ENCODE measurements at regions not wholly inside any gene's neighbourhood (a gene's known extent, or its start where the extent isn't known, plus 50 kb on each side); places are given as distances from the start of the nearest gene placed in this dataset.

DNA sequence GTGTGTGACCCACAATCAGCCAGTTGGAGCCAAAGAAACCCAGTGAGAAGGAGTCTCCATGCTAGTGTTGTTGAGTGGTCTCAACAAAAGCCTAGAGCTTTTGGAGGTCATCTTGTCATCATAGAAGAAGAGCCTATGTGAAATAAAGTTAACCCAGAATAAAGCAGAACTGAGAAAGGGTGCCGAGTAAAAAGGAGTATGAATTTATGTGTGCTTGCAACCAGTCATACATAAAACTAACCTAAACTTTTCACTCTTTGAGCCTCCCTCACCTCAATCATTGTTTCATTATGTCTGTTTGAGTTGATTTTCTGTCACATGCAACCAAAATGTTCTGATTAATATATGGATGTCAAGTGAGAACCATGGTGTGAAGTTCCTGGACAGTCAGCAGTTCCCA, 599.3 kb upstream of the ZEB2 start:
- no peak for DNase-seq

DNA sequence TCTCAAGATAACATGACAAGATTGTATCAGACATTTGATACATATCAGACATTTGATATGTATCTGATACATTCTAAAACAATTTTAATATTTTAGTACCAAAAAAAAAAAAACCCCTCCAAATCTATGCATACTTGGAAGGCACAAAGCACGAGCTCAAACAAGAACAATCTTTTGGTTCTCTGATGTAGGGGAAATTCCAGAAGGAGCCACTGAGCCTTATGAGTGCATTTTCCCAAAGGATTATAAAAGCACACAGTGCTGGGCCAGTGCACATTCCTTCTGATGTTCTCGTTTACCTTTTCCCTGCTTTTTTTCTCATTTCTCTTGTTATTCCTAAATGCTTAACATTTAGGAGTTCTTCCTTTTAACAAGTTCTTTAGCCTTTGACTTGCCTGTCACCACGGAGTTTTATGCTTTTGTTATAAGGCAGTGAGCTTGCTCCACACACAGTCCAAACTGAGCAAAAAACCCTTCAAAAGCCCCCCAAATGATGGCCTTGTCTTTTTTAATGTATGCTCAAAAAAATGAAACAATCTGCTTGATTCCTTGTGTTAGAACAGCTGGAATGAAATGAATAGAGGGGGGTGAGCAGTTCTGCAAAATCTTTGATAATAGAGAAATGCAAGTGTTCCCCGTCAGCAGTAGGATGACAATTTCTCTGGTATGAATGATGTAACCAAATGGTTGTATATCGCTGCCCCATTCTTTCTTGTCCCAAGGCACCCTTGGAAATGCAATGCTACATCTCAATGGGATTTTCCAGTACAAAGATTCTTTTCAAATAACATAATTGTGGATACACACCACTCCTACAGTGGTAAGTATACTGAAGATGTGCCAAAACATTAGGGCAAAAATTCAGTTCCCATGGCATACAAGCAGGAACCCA, 597.2 kb upstream of the ZEB2 start:
- no peak for DNase-seq

DNA sequence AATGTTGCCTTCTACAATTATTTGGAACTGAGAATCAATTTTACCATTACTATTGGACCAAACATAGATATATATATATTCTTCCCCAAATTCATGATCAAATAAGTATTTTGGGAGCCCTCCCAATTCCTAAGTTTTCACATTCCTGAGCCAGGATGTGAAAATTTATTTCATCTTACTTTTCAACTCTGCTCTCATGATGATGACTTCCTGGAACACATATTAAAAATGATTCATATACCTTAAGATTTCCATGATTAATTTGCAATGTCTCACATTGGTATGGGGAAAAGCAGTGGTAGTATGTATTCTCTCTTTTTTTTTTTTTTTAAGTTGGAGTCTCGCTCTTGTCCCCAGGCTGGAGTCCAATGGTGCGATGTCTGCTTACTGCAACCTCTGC, 596.1 kb upstream of the ZEB2 start:
- no peak for DNase-seq

DNA sequence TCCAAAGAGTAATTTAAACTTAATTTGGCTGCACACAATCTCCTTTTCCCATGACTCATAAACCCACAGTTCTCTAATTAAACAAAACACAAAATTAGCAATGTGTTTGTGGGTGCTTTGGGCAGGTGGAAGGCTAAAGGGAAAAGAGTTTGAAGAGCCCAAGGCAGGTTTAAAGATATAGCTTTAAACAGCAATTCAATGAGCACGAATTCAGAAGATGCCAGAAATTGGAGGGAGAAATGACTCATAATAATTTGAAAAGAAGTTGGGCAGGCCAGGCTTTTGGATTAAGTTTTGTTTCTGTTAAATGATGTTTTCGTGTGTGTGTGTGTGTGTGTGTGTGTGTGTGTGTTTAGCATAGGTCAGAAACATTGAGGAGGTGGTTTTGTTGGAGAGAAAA, 594.8 kb upstream of the ZEB2 start:
- no peak for DNase-seq

DNA sequence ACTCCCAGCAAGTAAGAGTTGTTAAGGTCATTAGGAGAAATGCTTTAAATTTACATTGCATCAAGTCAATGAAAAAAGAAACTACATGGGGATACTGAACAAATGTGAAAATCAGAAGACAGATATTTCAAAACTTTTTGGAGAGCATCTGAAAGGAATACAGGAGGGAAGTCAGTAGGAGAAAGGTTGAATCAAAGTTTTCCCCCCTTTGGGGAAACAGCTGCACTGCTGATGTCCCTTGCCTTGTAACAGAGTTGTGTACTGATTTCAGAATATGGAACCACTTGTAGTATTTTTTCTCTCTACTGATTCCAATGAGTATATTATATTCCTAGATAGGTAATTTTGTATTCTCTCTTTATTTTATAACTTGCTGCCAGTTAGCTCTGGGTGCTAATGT, 592.5 kb upstream of the ZEB2 start:
- no peak for DNase-seq

DNA sequence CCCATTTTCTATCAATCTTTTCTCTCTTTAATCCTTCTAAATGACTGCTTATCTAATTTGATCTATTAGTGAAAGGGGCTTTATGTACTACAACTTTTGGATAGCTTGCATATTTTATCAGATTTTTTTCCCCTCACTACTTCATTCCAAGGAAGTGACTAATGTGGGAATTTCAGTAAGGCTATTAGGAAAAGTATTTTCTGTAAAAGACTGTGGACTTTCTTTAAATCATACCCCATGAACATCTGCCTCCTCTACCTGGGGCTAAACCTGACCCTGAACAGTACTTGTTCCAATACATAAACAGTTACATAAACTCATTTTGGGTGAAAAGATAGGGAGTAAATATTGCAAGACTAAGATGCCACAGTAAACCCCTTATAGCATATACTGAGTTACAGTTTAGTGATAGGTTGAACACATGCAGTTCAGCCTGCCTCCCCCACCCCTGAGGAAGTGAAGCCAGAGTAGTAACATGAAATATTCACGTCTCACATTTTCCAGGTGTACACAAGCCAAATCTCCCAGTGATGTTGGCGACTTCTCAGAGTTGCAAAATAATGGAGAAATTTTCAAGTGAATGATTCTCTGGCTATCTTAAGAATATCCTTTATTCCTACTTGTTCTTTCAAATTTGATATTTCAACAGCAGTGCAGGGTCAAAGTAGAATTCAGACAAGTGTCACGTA, 590.9 kb upstream of the ZEB2 start:
- DNase-seq, result no peak

DNA sequence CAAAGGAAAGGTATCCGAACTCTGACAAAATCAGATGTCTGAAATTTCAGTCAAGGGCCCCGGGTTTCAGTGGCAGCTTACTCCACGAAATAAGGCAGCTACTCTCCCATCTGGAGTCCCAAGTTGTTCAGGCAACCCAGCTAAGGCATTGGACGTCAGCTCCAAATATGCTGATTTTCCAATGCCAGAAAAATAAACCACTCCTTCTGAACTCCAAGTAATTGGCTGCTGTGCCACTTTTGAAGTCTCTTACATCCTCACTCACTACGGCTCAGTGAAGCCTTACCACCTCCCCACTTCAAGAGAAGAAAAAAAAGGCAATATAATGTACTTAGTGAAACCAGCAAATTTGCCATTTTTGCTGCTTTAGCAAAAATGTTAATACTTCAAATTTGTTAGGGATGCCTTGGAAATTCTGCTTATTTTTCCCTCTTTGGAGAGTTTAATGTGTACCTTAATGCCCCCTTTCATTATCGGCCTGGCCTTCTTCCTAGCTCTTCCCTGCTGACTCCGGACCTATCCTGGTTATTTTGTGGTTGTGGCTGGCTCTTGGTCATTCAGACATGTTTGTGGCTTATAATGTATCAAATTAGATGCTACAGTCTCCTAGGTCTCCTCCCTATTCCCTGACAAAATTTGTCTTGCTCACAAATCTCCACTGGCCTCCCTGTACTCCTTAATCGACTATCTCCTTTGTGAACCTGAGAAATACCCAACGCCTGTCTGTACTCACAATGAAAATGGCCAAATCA, 589.2 kb upstream of the ZEB2 start:
- DNase-seq, result no peak

DNA sequence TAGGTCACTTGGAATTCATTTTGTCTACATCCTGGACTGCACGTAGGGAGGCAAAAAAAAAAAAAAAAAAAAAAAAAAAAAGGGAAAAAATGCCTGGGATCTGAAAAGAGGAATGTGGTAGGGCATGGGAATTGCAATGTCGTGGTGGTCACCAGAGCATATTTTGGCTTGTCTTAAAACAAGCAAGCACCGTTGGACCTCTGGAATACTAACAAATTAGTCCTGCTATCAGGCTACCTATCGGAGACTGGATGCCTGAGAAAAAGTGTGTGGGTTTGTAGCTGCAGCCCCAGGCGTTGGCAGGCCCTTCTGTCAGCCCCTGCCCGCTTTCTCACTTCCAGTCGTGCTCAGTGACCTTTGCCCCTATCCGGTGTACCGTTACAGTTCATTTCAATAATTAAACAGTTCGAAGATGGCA, 588.5 kb upstream of the ZEB2 start:
- no peak for DNase-seq

DNA sequence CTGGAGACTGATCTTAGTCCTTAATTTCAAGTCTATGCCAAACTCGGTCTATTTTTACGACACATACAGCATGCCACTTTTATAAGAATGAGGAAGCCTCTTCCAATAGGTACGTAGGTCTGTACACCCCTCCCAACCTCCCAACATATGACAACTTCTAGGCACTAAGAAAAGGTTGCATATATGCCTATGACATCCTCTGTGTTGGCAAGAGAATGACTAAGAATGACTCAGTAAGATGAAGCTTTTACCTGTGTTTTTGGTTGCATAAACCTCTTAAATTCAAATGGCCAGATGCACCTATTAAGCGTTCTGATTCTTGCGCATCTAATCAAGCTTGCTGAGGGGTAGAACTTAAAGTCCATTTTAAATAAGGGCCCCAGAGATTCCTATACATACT, 586.4 kb upstream of the ZEB2 start:
- DNase-seq, result no peak

DNA sequence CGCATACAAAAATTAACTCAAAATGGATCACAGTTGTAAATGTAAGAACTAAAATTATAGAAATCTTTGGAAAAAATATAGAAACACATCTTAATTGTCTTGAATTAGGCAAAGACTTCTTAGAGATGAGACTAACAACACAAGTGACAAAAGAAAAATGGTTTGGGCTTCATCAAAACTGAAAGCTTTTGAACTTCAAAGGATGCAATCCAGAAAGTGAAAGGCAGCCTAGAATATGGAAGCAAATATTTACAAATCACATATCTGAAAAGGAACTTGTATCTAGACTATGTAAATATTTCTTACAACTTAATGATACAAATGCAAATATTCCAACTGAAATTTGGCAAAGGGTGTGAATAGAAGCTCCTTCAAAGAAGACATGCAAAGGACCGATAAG, 582.8 kb upstream of the ZEB2 start:
- DNase-seq, result no peak

DNA sequence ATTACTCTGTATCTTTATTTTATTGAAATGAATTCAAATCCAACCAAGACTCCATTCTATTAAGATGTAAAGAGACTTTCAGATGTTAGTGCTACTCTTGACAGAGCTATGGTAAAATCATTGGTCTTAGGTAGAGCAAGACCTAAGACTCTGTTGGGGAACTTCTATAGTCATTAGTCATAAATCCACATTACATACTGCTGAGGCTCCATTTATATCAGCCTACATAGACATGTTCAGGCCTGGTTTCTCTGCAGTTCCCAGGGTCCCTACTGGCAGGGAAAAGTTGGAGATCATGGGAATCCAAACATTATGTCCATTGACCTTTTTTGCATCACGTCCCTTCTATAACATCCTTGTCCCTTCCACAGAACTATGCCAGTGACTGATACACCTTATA, 580.4 kb upstream of the ZEB2 start:
- no peak for DNase-seq

DNA sequence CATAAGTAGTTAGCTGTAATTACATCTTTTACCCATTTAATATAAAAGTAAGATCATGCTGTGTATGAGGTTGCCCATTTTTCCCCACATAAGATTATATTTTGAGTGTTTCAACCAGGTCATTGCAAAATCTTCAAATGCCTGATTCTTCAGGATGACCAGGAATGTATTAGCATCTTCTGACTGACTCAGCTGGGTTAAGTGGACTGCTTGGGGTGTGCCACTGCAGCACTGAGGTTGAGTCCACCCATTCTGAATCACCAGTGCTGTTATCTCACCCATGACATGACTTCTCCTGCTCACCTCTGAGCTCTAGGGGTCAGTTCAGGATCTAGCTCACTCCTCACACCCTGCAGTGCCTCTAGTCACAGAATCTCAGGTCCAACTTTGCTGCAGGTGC, 576.7 kb upstream of the ZEB2 start:
- DNase-seq, result no peak

DNA sequence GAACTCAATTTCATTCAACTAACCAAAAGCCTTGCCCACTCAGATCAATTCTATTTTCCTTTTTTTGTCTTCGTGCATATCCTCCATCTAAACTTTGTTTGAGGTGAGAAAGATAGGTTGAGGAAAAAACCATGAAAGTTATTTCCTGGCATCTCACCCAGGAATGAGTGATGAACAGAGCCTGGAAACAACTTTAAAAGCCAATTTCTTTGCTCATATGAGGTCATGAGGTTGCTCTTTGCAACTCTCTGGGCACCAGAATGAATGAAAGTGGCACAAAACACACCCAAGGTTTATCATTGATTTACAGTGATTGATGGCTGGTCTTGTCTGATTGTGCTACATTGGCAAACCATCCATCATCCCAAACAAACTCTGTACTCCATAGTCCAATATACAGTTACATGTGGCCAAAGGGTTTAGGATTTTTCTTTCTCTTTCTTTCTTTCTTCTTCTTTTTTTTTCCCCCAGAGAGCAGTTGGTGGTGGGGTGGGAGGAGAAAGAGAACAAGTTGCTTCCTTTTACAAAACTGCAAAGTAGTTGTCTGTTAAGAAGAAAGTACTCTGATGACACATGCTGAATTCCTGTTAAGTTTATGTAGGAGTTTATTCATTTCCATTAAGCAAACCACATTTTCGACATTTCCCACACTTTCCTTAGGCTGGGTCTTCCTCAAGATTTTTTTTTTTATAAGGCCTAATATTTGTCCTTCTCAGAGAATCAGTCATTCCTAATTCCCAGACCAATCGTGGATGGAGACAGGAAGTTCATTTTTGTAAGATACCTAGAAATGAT, 575.9 kb upstream of the ZEB2 start:
- DNase-seq, result no peak

DNA sequence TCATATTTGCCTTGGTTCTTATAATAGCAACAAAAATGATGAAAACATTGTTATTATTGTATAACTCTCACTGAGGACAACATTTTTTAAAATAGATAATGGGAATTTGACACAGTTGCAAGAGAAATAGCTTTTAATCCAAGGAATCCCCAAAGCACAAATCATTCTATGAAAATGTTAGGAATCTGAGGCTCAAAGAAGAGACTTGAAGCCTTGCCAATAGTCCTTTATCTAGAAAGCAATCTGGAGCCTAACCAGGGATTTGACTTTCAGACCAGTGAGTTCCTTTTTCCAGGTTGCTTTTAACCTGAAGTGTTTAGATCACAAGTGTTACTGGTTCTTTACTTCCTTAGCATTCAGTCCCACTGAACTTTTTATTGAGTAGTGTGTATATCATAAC, 574.5 kb upstream of the ZEB2 start:
- no peak for DNase-seq

DNA sequence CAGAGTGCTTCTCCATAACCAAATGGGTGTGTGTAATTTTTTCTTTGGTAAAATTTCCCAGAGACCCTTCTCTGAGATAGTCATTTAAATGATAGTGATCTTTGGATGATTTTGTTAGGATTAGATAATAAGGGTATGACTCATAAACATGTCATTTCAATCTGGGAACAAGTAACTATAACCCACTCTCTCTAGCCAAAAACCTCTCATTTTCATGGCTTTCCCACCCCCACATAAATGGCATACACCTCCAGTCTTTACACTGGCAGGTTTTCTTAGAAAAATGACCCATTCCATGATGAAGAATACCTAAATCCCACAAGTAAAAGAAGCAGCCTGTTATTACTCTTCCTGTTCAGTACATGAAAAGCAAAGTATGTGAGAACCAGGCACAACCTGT, 572.0 kb upstream of the ZEB2 start:
- no peak for DNase-seq

DNA sequence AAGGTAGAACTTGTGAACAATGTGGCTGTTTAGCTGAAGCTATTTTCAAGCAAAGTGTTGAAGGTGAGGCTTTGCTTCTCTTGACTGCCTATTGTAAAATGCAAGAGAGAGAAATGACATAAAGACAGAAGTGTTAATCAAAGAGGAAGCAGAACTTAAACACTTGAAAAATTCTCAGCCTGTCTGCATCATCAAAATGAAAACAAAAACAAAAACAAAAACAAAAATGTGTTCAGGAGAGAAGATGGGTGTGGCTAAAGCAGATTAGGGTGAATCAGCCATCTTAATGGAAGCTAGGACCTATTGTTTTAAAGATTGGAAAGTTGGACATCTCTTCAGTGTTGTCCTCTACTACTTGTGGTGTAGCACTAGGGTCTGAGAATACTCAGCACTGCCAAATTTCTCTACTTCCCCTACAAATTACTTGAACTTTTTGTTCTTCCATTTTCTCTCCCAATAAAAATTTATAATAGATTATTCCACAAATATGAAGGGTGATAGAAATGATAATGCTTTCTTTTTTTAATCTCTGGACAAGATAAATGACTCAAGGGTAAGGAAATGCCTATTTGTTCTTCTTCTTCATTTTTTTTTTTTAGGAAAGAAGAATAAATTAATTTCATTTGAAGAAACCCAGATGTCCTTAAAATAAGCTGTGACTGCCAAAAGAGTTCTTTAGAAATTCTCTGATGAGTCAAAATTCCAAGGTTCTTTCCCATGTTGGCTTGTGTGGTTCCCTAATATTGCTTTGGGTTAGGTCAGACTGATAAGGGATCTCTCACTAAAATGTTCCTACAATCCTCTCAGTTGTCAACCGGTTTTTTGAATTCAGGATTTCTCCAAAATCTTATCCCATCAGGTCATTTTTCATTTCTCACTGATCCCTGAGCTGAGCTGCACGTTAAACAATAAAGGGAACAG, 571.2 kb upstream of the ZEB2 start:
- DNase-seq, result no peak

DNA sequence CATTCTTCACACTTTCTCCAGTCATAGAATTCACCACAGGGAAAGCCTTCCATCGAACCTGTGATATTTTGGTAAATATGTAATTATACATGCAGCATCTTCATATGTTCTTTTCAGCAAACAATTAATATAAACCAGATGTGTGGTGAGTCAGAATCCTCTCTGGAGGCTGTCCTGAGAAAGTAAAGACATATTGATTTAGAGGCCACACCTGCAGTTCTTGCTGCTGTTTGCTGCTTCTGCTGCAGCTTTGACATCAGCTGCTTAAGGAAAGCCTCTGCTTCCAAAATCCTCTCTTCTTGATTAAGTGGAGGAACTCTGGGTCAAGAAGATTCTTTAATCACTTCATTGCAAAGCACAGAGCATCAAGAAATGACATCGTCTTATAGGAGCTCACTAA, 568.8 kb upstream of the ZEB2 start:
- no peak for DNase-seq

DNA sequence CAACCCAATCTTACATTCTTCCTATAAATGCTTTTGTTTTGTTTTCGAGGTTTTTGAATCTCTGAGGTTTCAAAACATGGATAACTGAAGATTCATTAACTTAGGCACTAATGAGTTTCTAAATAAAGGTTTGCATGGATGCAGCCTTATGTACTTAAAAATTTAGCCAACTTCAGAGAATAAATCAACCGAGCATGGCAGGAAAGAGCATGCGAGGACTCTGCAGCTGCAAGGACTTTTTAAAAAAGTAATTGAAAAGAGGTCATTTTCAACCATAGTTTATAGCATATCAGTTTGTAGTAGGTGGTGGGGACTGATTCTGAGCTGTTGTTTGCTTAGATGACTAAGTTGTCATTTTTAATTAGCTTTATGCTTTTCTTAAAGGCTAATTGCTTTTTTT, 567.0 kb upstream of the ZEB2 start:
- DNase-seq, result no peak

DNA sequence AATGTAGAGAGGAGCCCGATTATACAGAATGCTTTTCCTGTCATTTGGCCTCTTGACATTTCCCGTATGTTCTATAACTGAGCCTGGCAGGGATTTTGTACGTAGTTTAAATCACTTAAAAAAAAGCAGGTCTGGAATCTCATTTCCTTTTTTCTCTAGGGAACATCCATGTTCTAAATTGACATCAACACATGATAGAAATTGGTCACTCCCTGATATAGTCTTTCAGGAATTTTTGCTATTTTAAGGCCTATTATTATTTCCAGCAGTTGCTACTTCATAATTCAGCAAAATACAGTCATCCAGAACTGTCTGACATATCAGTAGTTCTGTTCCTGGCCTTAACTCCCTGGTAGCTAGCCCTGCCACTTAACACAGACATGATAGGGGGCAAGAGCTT, 565.7 kb upstream of the ZEB2 start:
- DNase-seq, result no peak

DNA sequence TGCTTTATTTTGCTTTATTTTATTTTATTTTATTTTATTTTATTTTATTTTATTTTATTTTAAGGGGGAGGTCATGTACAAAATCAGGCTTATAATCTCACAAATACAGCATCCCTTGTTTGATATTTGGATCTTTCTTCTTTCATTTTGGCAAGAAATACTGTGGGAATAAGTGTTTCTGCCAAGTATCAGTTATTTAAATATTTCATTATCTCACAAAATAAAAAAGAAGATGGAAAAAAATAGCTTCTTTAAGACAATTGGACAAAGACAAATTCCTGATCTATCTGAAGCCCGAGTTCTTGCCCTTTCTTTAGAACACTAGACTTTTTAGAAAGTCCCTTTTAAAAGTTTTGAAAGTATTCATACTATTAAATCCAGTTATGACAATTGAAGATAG, 560.5 kb upstream of the ZEB2 start:
- no peak for DNase-seq

DNA sequence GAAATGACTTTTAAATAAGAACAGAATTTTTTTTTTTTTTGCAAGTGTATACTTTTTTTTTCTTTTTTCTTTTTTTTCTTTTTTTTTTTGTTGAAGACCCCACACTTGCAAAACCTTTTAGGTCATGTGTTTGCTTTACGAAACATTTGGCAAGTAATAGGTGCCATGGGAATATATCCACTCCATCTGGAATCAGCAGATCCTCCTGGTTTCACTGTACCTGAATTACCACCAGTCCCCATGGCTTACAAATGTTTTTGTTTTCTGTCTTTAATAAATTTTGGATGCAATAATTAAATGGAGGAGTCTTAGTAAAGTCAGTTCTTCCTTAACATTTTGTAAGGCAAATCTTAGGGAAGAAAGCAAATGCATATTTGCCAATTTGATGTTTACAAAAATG, 559.7 kb upstream of the ZEB2 start:
- peak; percentile 85 for DNase-seq

DNA sequence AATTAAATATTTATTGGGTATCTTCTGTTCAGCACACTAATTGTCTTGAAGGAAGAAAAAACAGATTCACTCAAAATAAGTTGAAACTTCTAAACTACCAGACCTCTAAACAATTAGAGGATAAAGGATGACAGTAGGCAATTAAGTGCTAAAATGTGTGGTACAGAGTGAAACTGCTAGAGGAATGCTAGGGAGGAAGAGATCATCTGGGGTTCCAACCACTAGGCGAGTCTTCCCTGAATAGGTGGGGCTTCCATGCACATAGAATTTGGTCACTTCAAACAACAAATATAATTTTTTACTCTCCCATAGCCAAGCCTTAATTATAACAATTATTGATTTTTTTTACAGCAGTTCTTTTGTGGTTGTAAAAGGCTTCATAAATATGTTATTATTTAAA, 559.0 kb upstream of the ZEB2 start:
- no peak for DNase-seq
